Small intestine (tissue), 7 donors: ENCODE measurements at regions not wholly inside any gene's neighbourhood (a gene's known extent, or its start where the extent isn't known, plus 50 kb on each side); places are given as distances from the start of the nearest gene placed in this dataset.

Experiments used
- DNase-seq, 2 donors: peaks; one replicate each; pipeline versions ENCODE4 v3.0.0 to v3.0.0-alpha.2; 2013
- FAIRE-seq: peaks from 2 replicates; lab custom pipeline; 2012; peaks lifted over from hg19 to GRCh38; lab: Jason Lieb, UNC
- H3K27ac ChIP-seq, 3 donors: one replicate each; pipeline ENCODE4 v1.5.1; 2013; ENCODE audit warnings: low read length in 2 of 3, mild to moderate bottlenecking in 2 of 3, control low read depth in 1 of 3, inconsistent platforms in 1 of 3, low read depth in 1 of 3, moderate library complexity in 1 of 3
- H3K27me3 ChIP-seq, 3 donors: one replicate each; pipeline ENCODE4 v1.6.1; 2013; ENCODE audit warnings: low read length in 3 of 3, inconsistent platforms in 1 of 3; ENCODE audit not compliant: control insufficient read depth in 3 of 3, insufficient read depth in 3 of 3
- H3K36me3 ChIP-seq, 3 donors: one replicate each; pipeline ENCODE4 v1.6.1; 2013; ENCODE audit warnings: low read length in 3 of 3, inconsistent platforms in 1 of 3, low read depth in 1 of 3, mild to moderate bottlenecking in 1 of 3, moderate library complexity in 1 of 3; ENCODE audit not compliant: control insufficient read depth in 3 of 3, insufficient read depth in 2 of 3
- H3K4me1 ChIP-seq, 3 donors: one replicate each; pipeline ENCODE4 v1.6.1; 2013; ENCODE audit warnings: low read length in 2 of 3, inconsistent platforms in 1 of 3, low read depth in 1 of 3, mild to moderate bottlenecking in 1 of 3, moderate library complexity in 1 of 3; ENCODE audit not compliant: control insufficient read depth in 3 of 3, insufficient read depth in 2 of 3
- H3K4me3 ChIP-seq, 3 donors: one replicate each; pipeline ENCODE4 v1.5.1; 2013; ENCODE audit warnings: low read length in 3 of 3, control low read depth in 1 of 3, inconsistent platforms in 1 of 3, low read depth in 1 of 3, mild to moderate bottlenecking in 1 of 3, moderate library complexity in 1 of 3
- H3K9me3 ChIP-seq, 2 donors: one replicate each; pipeline ENCODE4 v1.6.1; 2013; ENCODE audit warnings: low read depth in 1 of 2, low read length in 1 of 2; ENCODE audit not compliant: control insufficient read depth in 2 of 2, insufficient read depth in 1 of 2
- WGBS, 3 donors: extraction: QIAGEN DNeasy Blood & Tissue Kit; methylation state at CpG; one replicate each; pipeline ENCODE4 v1.1.7; 2013; 5-methylcytosine and 5-hydroxymethylcytosine counted together
- donor health status: healthy with polysubstance abuse.
- donor health status: control.
- donor health status: control.
- donor health status: Bipolar disorder and iron deficiency.
- donor health status: healthy.

GRCh38 chr20:7608250-7608649 is 332.0 kb downstream of the HAO1 start:
- Histone ChIP-seq H3K4me3 (no peak overlapping the region), H3K27ac (no peak overlapping the region), H3K9me3 (no peaks in the 10 kb centered on the region), H3K27me3 (no peaks in the 10 kb centered on the region), H3K36me3 (no peaks in the 10 kb centered on the region), H3K4me1 (no peaks in the 10 kb centered on the region)
- 2 to 8% (median 3%) methylated on average over 2 of the region's 2 CpGs for WGBS, 3 donors
- DNase-seq (no peak), FAIRE-seq (no peak)

GRCh38 chr20:7609251-7609650 is 331.0 kb downstream of the HAO1 start:
- no peaks in the 10 kb centered on the region for H3K27me3 ChIP-seq
- DNase-seq (no peak), FAIRE-seq (no peak)
- H3K4me3 ChIP-seq: no peak overlapping the region
- no peaks in the 10 kb centered on the region for H3K4me1 ChIP-seq
- H3K9me3 ChIP-seq: no peaks in the 10 kb centered on the region
- H3K27ac ChIP-seq: no peak overlapping the region
- H3K36me3 ChIP-seq: no peaks in the 10 kb centered on the region

DNA sequence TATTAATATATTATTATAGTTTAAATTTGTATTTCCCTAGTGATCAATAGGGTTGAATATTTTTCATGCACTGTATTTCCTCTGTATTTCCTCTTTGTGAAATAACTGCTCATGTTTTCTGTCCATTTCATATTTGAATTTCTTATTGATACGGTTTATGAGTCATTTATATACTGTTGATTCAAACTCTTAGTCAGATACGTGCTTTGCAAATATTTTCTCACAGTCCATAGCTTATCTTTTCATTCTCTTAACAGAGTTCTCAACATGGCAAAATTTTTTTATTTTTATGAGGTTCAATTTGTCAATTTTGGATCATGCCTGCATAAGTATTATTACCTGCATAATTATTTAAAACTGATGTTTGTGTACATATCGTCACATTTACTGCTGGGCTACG is 329.6 kb downstream of the HAO1 start:
- Histone ChIP-seq H3K4me1 (no peaks in the 10 kb centered on the region), H3K27ac (no peak overlapping the region), H3K36me3 (no peaks in the 10 kb centered on the region), H3K27me3 (no peaks in the 10 kb centered on the region), H3K4me3 (no peak overlapping the region), H3K9me3 (no peaks in the 10 kb centered on the region)
- WGBS, 3 donors: 45 to 57% (median 53%) methylated on average over 4 of the region's 4 CpGs
- no peak for FAIRE-seq
- no peak for DNase-seq

GRCh38 chr20:7617797-7618196 is 322.5 kb downstream of the HAO1 start:
- H3K4me1 ChIP-seq: no peaks in the 10 kb centered on the region
- H3K27me3 ChIP-seq: no peaks in the 10 kb centered on the region
- DNase-seq (no peak), FAIRE-seq (no peak)
- no peaks in the 10 kb centered on the region for H3K36me3 ChIP-seq
- 68 to 73% (median 69%) methylated on average over 2 of the region's 2 CpGs for WGBS, 3 donors
- no peak overlapping the region for H3K4me3 ChIP-seq
- peaks cover 0 to 5% of the 10 kb centered on the region in 2 donors for H3K9me3 ChIP-seq
- H3K27ac ChIP-seq: no peak overlapping the region

- 84 to 94% (median 88%) methylated on average over 26 to 28 of the region's 28 CpGs for WGBS, 3 donors
- Histone ChIP-seq H3K4me1 (no peaks in the 10 kb centered on the region), H3K9me3 (peaks cover 0 to 5% of the 10 kb centered on the region in 2 donors), H3K36me3 (no peaks in the 10 kb centered on the region), H3K4me3 (no peak overlapping the region), H3K27ac (no peak overlapping the region), H3K27me3 (no peaks in the 10 kb centered on the region)
- FAIRE-seq (no peak), DNase-seq (no peak)
Observed at GRCh38 chr20:7622399-7622961, 317.8 kb downstream of the HAO1 start.

DNA sequence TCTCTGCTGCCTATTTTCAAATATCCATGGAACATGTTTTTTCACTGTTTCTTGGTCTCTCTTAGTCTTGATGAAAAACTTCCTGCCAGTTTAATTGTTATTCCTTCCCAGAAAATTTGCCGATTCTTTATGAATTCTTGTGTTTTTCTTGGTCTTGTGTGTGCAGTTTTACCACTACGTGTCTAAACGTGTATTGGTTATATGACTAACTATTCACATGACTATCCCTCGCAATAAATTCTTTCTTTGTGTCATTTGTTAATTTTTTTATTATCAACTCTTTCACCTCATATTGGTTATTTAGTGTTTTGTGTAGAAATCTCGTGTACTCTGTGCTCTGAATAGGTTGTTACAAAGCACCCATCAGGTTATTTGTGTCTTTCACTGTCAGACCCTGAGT is 315.4 kb downstream of the HAO1 start:
- WGBS, 3 donors: 71 to 82% (median 73%) methylated on average over 5 of the region's 5 CpGs
- Histone ChIP-seq H3K4me3 (no peak overlapping the region), H3K27me3 (no peaks in the 10 kb centered on the region), H3K4me1 (no peaks in the 10 kb centered on the region), H3K36me3 (no peaks in the 10 kb centered on the region), H3K27ac (no peak overlapping the region), H3K9me3 (peaks cover 0 to 5% of the 10 kb centered on the region in 2 donors)
- FAIRE-seq: no peak
- no peak for DNase-seq

- no peaks in the 10 kb centered on the region for H3K27me3 ChIP-seq
- WGBS, 3 donors: 70 to 71% (median 71%) methylated on average over 5 of the region's 5 CpGs
- no peaks in the 10 kb centered on the region for H3K4me1 ChIP-seq
- H3K4me3 ChIP-seq: no peak overlapping the region
- H3K27ac ChIP-seq: no peak overlapping the region
- FAIRE-seq (no peak), DNase-seq (no peak)
- H3K36me3 ChIP-seq: no peaks in the 10 kb centered on the region
- H3K9me3 ChIP-seq: no peaks in the 10 kb centered on the region
Observed at GRCh38 chr20:7627734-7628663, 312.3 kb downstream of the HAO1 start.

GRCh38 chr20:7629880-7630279 is 310.4 kb downstream of the HAO1 start:
- Histone ChIP-seq H3K4me3 (no peak overlapping the region), H3K36me3 (no peaks in the 10 kb centered on the region), H3K9me3 (no peaks in the 10 kb centered on the region), H3K4me1 (no peaks in the 10 kb centered on the region), H3K27me3 (no peaks in the 10 kb centered on the region), H3K27ac (no peak overlapping the region)
- 34 to 53% (median 45%) methylated on average over 1 of the region's 1 CpG for WGBS, 3 donors
- FAIRE-seq: no peak
- DNase-seq: no peak
